Gastroesophageal sphincter (tissue), 4 donors: ENCODE measurements at regions not wholly inside any gene's neighbourhood (a gene's known extent, or its start where the extent isn't known, plus 50 kb on each side); places are given as distances from the start of the nearest gene placed in this dataset.

Source experiments
- ATAC-seq: fragments of 150-250 bp; one replicate; pipeline ENCODE4 v1.9.1; 2016; ENCODE audit warnings: mild to moderate bottlenecking, moderate library complexity
- H3K27ac ChIP-seq, 4 donors: fragments of 200-600 bp; sonication (generic) in 3 of 4; 1 replicate in 3 of 4; 2 replicates in 1 of 4; pipeline ENCODE4 v1.5.1; 2016 to 2019
- H3K27me3 ChIP-seq: fragments of 200-600 bp; sonication (generic); one replicate; pipeline ENCODE4 v1.5.1; 2019
- H3K36me3 ChIP-seq, 2 donors: fragments of 200-600 bp; sonication (generic); one replicate each; pipeline ENCODE4 v1.5.1; 2019; ENCODE audit warnings: control low read depth in 1 of 2
- H3K4me1 ChIP-seq, 3 donors: fragments of 200-600 bp; sonication (generic); 1 replicate in 2 of 3; 2 replicates in 1 of 3; pipeline ENCODE4 v1.5.1; 2016 to 2019; ENCODE audit warnings: control low read depth in 2 of 3
- H3K4me3 ChIP-seq, 2 donors: fragments of 200-600 bp; sonication (generic); one replicate each; pipeline ENCODE4 v1.5.1; 2019; ENCODE audit warnings: mild to moderate bottlenecking in 1 of 2, moderate library complexity in 1 of 2
- H3K9me3 ChIP-seq, 3 donors: fragments of 200-600 bp; sonication (generic); one replicate each; pipeline ENCODE4 v1.5.1; 2017 to 2019; ENCODE audit warnings: control low read depth in 2 of 3
- EP300 ChIP-seq: sonication (generic); formaldehyde crosslinking; IDR thresholded peaks from one replicate; pipeline ENCODE4 v1.6.1; 2017; ENCODE audit warnings: antibody characterized with exemption, mild to moderate bottlenecking
- POLR2A ChIP-seq, 2 donors: fragments of 450-650 bp; IDR thresholded peaks; one replicate each; pipeline ENCODE4 v1.6.1; 2017; ENCODE audit warnings: antibody characterized with exemption in 2 of 2, mild to moderate bottlenecking in 2 of 2, moderate library complexity in 1 of 2
- POLR2AphosphoS5 ChIP-seq: sonication (generic); formaldehyde crosslinking; IDR thresholded peaks from one replicate; pipeline ENCODE4 v1.6.1; 2017; ENCODE audit warnings: antibody characterized with exemption
- WGBS, 2 donors: methylation state at CpG; one replicate each; pipeline ENCODE4 v1.1.5; 2018; ENCODE audit warnings: low coverage in 1 of 2; 5-methylcytosine and 5-hydroxymethylcytosine counted together
- TF ChIP-seq, protein P1 (sequence below), 4 experiments: fragments of 200-600 bp in 2 of 4; fragments of 450-650 bp in 2 of 4; sonication (generic) in 1 of 4; IDR thresholded peaks; one replicate each; pipeline ENCODE4 v1.5.1; 2017 to 2019; ENCODE audit warnings: antibody characterized with exemption in 4 of 4, mild to moderate bottlenecking in 2 of 4, moderate library complexity in 2 of 4

DNA sequence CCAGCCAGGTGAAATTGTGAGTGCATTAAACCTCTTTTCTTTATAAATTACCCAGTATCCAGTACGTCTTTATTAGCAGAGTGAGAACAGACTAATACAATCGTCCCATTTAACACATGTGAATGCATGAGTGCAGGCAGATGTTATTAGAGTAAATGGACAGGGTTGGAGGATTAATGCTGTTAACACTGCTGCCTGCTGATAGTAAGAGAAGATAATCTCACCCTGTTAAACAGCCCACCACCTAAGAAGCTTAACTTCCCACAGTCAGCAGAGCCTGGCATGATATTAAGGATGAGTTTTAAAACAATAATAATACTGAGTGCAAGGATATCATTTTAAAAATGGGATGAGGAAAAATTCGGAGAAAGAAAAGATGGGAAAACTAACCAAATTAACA lies 181.4 kb upstream of the LHX8 start:
- ATAC-seq = no peak
- no peak overlapping the region for H3K27ac ChIP-seq
- no peaks in the 10 kb centered on the region for H3K9me3 ChIP-seq
- no peaks in the 10 kb centered on the region for H3K4me1 ChIP-seq
- TF ChIP-seq POLR2AphosphoS5 (no peak), POLR2A (IDR thresholded peaks at IDR 0.05) (no peak), EP300 (no peak)
- TF ChIP-seq, protein P1, sequence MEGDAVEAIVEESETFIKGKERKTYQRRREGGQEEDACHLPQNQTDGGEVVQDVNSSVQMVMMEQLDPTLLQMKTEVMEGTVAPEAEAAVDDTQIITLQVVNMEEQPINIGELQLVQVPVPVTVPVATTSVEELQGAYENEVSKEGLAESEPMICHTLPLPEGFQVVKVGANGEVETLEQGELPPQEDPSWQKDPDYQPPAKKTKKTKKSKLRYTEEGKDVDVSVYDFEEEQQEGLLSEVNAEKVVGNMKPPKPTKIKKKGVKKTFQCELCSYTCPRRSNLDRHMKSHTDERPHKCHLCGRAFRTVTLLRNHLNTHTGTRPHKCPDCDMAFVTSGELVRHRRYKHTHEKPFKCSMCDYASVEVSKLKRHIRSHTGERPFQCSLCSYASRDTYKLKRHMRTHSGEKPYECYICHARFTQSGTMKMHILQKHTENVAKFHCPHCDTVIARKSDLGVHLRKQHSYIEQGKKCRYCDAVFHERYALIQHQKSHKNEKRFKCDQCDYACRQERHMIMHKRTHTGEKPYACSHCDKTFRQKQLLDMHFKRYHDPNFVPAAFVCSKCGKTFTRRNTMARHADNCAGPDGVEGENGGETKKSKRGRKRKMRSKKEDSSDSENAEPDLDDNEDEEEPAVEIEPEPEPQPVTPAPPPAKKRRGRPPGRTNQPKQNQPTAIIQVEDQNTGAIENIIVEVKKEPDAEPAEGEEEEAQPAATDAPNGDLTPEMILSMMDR (IDR thresholded peaks at IDR 0.05) = no peak
- no peak overlapping the region for H3K4me3 ChIP-seq
- H3K36me3 ChIP-seq = no peaks in the 10 kb centered on the region
- no peaks in the 10 kb centered on the region for H3K27me3 ChIP-seq
- WGBS, 2 donors = 53% methylated on average over 3 of the region's 3 CpGs

DNA sequence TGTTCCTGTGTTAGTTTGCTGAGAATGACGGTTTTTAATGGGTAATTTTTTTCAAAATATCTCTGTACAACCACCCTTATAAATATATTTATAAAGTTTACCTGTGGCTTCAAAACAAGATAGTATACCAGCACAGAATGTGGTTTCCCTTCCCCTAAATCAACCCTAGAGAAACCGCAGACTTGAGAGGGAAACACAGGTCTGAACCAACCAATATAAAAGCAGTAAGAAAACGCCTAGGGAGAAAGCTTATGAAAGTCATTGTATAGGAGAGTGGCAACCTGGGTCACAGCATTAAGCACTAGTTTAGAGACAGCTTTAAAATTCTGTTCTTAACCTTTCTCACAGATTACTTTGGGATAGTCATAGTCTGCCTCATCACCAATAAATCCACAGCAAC lies 180.6 kb upstream of the LHX8 start:
- no peak for ATAC-seq
- TF ChIP-seq, protein P1 (IDR thresholded peaks at IDR 0.05) = no peak
- TF ChIP-seq POLR2A (IDR thresholded peaks at IDR 0.05) (no peak), POLR2AphosphoS5 (no peak)
- WGBS, 2 donors = 57 to 78% methylated on average over 1 to 3 of the region's 3 CpGs
- no peaks in the 10 kb centered on the region for H3K4me1 ChIP-seq
- H3K9me3 ChIP-seq = no peaks in the 10 kb centered on the region
- H3K27ac ChIP-seq = no peak overlapping the region
- no peaks in the 10 kb centered on the region for H3K27me3 ChIP-seq
- no peaks in the 10 kb centered on the region for H3K36me3 ChIP-seq
- H3K4me3 ChIP-seq = no peak overlapping the region

DNA sequence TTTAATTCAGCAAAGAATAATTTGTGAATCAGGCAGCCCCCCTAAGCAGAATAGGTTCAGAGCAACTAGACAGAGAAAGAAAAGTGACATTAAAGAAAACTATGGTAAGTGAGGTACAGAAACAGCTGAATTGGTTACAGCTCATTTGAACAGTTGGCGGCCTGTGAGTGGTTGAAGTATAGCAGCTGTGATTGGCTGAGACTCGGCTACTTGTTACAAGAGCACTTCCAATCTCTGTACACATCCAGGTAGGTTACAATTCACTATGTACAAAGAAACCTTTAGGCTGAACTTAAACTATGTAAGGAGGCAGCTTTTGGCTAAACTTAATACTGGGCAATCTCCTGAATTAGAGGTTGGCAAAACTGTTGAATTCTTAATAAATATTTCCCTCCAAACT lies 171.1 kb upstream of the LHX8 start:
- Histone ChIP-seq H3K4me3 (no peak overlapping the region), H3K27ac (no peak overlapping the region), H3K36me3 (no peaks in the 10 kb centered on the region), H3K4me1 (no peaks in the 10 kb centered on the region), H3K9me3 (no peaks in the 10 kb centered on the region), H3K27me3 (no peaks in the 10 kb centered on the region)
- 75 to 82% methylated on average over 2 of the region's 2 CpGs for WGBS, 2 donors
- TF ChIP-seq, protein P1 (IDR thresholded peaks at IDR 0.05) = no peak
- TF ChIP-seq POLR2AphosphoS5 (no peak), POLR2A (IDR thresholded peaks at IDR 0.05) (no peak), EP300 (no peak)
- ATAC-seq = no peak

DNA sequence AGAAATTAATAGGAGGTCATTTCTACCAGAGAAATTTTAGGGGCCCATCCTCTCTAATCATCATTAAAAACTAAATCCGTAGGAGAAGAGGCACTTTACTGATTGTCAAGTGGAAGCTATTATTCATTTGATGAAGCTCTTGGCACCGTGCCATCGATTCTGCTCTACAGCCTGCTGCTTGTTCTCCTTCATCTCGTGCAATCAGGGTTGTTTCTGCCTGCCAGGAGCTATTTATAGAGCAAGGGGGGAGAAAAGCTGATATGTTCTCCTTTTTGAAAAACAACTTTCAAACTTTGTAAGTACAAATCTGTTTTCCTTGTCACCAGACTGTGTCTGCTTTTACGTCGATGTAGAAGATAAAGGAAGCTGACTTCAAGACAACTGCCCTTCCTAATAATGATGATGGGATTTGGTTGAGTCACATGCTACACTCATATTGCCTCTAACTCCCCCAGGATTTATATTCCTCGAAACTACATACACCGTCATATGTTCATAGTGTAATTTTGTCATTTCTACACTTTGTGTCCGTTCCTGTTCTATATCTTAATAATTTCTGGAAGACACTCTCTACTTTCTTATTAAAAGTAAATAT lies 169.6 kb upstream of the LHX8 start:
- Histone ChIP-seq H3K4me3 (no peak overlapping the region), H3K36me3 (no peaks in the 10 kb centered on the region), H3K27me3 (no peaks in the 10 kb centered on the region), H3K27ac (no peak overlapping the region), H3K4me1 (no peaks in the 10 kb centered on the region), H3K9me3 (no peaks in the 10 kb centered on the region)
- 17 to 27% methylated on average over 8 to 9 of the region's 9 CpGs for WGBS, 2 donors
- ATAC-seq = no peak
- TF ChIP-seq POLR2A (IDR thresholded peaks at IDR 0.05) = no peak
- TF ChIP-seq EP300 = no peak
- TF ChIP-seq POLR2AphosphoS5 = no peak

DNA sequence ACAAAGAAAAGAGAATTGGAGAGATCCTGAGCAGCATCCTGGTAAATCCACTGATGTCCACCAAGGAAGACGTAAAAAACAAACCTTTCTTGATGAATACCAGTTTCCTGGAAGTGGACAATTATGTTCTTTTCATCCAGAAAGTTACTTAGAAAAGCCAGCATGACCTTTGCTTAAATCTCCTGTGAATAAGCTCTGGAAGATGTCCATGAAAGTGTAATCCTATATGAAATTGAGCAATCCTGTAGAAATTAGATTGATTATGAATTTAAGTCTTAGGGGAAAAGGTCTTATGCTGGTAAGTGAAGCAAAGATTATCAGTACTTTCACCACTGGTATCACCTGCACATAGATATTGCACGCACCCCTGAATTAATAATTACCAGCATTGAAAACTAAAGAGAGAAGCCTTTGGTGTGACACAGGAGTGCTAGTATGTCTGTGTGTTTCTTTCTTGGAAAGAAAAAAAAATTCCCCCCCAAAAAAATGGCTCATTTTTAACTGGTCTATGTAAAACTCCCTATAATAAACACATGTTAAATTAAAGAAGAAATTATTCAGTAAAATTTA lies 164.5 kb upstream of the LHX8 start:
- ATAC-seq = no peak
- no peak for TF ChIP-seq POLR2A (IDR thresholded peaks at IDR 0.05)
- TF ChIP-seq POLR2AphosphoS5 = no peak
- no peak for TF ChIP-seq EP300
- TF ChIP-seq, protein P1 (IDR thresholded peaks at IDR 0.05) = no peak
- H3K27me3 ChIP-seq = no peaks in the 10 kb centered on the region
- no peaks in the 10 kb centered on the region for H3K36me3 ChIP-seq
- no peaks in the 10 kb centered on the region for H3K9me3 ChIP-seq
- no peaks in the 10 kb centered on the region for H3K4me1 ChIP-seq
- H3K27ac ChIP-seq = no peak overlapping the region
- no peak overlapping the region for H3K4me3 ChIP-seq
- 50 to 53% methylated on average over 1 to 2 of the region's 2 CpGs for WGBS, 2 donors
